GM19452 (cell line): ENCODE measurements at regions not wholly inside any gene's neighbourhood (a gene's known extent, or its start where the extent isn't known, plus 50 kb on each side); places are given as distances from the start of the nearest gene placed in this dataset.
"Not testable (repeated sequence)": the region's sequence is repeated elsewhere in the genome, so short reads cannot be mapped to it uniquely, and the experiment has no call there.

Experiments
- ATAC-seq: cut with Tn5 transposase; IDR thresholded peaks from one replicate; pipeline ENCODE4 v1.9.1; 2021; ENCODE audit not compliant: unreplicated experiment

DNA sequence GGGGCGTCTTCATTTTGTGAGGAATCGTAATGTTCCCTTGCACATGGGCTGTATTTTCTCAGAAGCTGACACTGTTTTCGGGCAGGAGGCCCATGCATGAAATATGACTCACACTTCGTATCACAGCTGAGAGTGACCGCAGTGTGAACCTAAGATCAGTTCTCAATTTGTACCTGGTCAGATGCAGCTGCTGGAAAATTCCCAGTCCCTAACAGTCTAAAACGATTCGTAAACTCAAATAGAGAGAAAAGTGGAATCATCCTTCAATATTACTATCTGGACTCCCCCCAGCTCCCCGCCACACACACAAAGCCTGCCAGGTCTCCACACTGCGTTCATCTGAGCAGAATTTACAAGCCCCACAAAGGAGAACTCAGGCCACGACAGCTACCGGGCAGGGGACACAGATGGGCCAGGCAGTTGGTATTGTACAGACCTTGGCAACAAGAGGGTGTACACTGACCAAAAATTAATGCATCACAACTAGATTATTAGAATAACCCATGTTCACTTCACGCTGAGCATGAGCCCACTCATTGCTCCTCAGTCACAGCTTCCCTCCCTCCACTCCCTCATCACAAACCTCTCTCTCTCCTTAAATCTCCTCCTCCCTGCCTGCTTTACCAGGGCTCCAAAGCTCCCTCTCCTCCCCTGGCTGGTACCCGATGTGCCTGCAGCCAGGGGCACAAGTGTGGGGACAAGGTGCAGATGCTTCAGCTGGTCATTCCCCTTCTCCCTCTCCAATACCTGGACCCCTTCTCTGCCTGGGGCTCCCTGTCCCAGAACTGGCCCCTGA is 488.4 kb downstream of the PREX1 start:
- ATAC-seq: no peak

DNA sequence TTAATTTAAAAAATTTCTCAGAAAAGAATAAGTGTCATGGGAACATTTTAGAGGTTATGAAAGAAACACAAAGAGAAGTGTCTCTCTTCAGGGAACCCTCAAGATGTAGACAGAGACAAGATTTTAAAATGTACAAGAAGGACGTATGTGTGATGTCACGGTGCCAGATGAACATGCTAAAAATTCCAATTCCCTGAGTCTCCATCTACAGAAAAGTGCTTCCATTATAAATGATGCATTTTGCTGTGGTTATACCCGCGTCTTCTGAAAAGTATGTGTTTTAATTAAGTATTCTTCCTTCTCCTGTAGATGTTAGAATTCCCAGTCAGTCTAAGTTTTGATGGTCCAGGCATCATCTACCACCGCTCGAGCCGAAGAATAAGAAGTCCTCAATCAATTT is 489.1 kb downstream of the PREX1 start:
- no peak for ATAC-seq

DNA sequence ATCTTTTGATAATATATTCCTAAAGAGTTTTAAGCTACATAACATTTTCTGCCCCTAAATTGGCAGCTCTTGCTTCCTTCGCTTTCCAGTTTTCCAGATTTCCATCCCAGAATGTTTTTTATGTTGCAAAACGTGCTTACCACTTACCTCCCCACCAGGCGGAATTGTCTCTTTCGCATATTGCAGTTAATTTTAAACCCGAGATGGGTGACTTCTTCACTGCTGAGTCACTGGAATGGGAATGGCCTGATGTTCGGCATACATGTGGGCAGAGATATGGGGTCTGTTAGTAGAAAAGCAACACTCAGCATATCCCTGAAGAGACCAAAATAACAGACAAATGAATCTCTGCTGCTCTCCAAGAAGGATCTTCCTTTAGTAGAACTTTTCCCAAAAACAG is 491.2 kb downstream of the PREX1 start:
- ATAC-seq: no peak

DNA sequence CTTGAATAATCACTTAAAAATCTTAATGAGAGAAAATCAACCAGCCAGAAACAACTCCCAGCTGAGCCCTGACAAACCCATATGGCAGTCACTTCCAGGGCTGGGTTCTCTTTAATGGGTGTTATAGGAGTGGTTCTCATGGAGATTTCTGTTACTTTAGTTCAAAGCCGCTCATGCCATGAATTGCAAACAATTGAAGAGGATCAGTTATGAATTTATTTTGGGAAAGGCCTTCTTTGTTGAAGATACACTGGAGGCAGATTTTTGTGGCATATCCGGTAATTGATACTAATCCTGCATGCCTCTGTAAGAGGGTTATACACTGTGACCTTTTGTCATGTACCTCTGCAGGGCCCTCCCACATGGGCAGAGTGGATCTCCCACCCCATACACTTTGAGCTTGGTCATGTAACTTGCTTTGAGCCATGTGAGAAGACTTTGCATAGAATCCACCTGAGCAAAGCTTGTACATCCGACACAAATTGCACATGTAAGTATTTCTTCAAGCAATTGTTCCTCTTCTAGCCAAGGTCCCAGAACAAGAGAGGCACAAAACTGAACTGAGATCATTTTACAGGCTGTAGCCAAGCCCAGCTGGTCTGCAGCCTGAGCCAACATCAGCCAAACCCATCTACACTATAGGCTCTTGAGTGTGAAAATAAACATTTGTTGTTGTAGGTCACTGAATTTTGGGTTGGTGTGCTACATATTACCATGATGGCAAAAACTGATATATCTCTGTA is 492.3 kb downstream of the PREX1 start:
- no peak for ATAC-seq

DNA sequence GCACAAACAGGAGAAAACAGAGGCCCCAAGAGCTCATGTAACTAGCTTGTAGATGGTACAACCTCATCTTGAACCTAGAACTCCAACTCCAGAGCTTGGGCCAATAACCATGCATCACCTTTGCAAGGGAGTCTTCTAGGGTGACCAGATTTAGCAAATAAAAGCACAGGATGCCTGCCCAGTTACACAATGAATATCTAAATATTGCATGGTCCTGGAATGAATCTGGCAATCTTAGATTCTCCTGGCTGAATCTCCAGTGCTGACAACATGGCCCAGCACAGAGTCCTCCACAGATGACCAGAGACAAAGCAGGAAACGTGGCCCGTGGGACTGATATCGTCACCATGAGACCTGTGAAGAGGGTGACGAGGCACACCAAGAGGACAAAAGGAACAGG is 494.1 kb downstream of the PREX1 start:
- no peak for ATAC-seq

DNA sequence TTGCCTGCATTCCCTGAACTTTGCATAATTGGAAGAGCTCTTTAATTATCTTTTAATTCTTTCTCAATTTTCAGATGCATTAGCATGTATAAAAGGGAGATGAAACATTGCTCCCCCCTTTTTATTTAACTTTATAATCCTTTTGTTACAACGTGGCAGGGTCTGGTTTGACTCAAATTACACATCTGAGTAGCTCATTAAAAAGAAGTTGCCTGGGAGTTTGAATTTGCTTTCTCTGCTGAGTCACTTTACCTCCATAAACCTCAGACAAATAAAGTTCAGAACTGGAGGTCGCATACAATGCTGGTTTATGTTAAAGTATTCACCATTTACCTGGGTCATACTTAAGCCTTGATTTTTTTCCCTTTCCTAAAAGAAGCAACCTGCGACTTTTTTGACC is 495.2 kb downstream of the PREX1 start:
- ATAC-seq: no peak

DNA sequence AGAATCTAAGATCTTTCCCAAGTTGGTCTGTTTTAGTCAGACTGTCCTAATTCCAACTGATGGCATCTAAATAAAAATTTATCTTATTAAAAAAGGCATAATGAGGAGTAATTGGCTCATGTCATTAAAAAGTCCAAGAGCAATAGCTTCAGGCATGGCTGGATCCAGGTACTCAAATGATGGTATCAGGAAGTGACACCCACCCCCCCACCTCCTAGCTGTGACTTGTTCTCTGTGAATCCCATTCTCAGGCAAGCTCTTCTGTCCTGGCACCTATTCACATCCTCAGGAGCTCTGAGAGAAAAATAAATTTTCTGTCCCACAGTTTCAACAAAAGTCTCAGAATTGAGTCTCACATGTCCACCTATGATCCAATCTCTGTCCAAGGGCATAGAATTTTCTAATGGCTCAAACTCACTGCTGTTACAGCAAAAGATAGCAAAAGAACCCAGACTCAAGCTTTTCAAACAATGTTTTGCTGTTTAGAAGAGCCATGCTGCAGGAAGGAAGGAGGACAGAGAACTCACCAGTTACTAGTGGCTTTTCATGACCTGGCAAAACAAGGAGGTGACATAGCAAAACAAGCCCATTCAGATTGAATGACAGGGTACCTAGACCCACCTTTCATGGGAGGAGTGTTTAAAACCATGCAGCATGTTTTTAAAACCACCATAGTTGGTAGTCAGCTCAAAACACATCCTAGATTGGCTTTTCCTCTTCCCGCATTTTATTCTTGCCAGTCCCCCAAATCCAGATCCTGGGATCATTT is 496.1 kb downstream of the PREX1 start:
- ATAC-seq: no peak

DNA sequence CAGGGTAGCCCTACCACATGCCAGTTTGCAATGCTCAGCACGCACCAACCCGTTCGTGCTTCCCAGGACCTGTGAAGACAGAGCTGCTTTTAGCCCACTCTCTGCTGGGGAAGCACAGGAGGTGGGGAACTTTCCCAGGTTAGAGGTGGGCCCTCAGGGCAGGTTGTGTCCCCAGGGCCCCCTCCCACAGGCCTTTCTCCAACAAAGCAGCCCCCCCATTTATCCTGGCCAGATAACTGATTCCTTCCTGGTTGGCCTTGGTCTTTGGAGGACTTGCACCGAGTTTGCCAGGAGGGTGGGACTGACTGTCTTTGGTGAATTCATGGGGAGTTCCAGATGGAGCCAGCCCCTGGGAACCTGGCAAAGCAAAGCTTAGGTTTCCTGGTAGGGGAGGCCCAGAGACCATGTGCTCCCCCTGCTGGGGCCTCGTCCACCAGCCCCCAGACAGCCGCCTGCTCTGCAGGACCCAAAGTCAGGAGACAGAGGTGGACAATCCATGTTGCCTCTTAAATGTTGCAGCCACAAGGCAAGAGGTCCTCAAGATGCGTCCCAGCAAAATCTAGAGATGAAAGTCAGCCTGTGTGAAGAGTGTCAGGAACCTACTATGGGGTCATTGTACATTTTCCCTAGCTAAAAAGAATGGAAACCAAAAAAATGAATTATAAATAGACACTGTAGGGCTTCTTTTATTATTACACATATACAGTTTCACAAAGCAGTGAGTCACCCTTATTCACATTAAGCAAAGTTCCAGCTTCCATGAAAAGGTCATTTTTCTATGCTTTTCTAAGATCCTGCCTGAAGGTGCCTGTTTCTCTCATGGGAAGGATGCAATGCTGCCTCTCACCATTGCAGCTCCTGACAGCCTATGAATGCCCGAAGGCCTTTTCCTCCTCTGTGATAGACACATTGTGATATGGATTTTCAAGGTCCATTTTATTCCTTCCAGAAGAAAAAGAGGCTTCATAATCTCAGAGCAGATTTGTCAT is 497.8 kb downstream of the PREX1 start:
- ATAC-seq: no peak

DNA sequence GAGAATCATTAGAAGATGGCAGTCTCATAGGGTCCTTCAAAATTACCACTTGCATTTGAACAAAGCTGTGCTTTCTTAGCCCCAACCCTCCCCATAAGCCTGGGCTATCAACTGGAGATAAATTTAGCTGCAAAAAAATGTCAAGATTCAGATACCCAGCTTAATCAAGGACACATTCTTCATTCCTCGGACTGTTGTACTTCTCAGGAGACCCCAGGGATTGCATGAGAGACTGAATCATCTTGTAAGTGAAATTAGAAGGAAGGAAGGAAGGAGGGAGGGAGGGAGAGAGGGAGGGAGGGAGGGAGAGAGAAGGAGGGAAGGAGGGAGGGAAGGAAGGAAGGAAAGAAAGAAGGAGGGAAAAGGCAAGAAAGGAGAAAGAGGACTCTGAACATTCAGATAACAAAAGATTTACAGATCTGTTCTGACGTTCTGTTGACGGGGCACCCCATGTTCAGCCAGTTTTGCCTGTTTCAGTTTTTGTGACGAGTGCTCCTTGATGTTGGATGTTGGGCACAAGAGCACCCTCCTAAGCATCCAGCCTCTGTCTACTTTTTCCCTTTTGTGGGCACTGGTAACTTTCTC is 498.7 kb downstream of the PREX1 start:
- no peak for ATAC-seq

DNA sequence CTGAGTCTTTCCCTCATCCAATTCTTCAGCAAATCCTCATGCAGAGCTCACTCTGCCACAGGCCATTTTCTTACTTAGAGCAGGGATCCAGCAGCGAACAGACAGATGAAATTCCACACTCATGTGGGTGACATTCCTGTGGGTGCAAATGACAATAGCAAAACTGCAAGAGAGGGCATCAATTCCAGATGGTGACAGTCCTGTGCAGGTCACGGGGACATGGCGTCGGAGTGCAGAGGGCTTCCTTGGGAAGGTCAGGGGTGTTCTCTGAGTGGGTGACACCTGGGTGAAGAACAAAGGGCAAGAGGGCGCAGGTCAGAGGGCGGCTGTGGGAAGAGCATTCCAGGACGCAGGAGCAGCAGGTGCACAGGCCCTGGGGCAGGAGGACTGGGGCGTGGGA is 500.0 kb downstream of the PREX1 start:
- ATAC-seq: not testable (repeated sequence)

DNA sequence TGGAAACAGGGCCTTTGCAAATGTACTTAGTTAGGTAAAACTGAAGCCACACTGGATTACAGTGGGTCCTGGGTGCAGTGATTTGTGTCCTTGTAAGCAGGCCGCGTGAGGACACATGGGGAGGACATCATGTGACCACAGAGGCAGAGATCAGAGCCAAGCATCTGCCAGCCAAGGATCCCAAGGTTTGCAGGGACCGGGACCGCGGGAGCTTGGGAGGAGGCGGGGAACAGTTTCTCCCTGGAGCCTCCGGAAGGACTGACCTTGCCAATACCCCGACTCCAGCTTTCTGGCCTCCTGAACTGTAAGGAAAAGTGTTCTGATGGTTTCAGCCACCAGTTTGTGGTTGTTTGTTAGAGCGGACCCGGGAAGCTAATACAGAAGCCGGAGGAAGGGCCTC is 500.9 kb downstream of the PREX1 start:
- ATAC-seq: no peak

DNA sequence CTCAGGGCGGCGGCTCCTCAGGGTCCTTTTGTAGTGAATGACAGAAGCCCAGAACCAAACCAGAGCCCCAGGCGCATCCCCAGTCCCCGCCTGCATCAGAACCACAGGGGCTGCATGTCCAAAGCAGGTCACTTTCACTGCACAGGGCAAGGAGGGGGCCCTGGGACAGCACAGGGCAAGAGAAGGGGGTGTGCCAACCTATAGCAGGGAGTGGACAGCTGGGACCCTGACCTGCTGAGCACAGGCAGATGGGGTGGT is 501.4 kb downstream of the PREX1 start:
- no peak for ATAC-seq

DNA sequence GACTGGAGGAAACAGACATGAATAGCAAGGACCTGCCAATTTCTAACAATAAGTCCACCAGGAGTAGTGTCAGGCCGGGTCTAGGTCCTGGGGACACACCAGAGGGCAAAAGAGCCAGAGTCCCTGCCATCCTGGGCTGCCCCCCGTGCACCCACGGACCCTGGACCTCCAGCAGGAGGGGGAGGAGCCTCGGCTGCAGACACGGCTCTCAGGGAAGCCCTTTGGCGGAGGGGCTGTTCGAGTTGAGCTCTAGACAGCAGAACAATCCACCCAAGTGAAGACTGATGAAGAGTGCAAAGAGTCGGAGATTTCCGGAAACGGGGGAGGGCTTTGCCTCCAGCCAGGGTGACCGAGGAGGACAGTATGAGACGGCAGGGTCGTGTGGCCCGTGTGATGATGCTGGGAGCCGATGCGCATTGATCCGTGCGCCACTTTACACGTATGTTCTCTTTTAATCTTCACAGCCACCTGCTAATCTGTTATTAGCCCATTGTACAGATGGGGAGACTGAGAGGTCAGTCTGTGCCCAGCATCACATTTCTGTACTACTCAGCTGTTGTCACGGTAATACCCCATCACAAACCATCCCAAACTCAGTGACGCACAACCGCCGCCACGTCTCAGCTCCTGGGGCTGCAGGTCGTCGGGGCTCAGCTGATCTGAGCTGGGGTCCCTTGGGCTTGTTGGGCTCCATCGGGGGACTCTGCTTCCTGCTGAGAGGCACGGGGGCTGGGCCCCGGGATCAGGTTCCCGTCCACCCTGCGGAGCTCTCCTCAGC is 502.0 kb downstream of the PREX1 start:
- ATAC-seq: no peak

DNA sequence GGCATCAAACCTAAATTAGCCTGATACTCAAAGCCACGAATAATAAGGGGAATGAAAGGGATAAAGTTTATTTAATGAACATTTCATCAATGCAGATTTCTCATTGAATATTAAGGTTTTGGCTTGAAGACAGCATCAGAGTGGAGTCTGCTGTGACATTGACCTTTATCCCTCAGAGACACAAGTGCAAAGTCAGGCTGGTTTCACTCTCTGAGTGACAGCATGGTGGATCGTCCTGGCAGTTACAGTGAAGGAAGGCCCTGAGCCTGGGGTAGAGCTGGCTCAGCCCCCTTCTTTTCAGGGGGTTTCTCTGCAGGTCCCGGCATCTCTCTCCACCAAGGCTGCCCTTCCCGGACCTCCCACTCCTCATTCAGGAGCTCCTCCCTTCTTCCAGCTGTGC is 503.1 kb downstream of the PREX1 start:
- no peak for ATAC-seq

DNA sequence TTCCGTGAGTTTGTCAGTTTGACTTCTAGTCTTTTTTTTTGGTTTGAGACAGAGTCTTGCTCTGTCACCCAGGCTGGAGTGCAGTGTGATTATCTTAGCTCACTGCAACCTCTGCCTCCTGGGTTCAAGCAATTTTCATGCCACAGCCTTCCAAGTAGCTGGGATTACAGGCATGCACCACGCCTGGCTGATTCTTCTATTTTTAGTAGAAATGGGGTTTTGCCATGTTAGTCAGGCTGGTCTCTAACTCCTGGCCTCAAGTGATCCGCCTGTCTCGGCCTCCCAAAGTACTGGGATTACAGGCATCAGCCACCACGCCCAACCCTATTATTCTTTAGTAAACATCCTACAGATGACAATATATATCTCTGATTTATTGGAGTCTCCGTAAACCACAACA is 506.5 kb downstream of the PREX1 start:
- ATAC-seq: no peak

DNA sequence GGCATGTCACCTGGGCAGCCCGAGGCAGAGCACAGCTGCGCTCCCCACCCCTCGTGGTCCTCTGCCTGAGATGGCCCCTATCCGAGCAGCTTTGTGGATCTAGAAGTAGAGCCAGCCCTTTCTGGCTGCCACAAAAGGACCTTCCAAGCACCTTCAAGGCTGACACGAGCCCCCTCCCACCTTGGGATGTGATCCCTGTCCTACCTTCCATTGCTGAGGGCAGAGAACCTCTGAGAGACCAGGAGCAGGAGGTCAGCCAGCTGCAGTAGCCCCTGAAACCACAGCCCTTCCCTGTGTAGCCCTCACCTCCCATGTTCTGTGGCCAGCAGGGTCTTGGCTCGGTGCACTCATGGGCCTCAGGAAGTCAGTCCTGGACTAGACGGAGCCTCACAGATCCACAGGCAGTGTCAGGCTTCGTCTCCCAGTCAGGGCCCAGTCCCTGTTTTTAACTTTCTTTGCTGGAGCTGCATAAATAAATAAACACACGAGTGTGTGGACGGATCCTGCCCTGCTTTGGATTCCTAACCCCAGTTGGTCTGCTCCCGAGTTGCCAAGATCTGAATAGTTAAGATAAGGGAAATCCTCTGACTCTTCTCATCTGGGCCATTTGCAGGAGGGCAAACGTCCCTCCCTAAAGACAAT is 507.7 kb downstream of the PREX1 start:
- no peak for ATAC-seq

DNA sequence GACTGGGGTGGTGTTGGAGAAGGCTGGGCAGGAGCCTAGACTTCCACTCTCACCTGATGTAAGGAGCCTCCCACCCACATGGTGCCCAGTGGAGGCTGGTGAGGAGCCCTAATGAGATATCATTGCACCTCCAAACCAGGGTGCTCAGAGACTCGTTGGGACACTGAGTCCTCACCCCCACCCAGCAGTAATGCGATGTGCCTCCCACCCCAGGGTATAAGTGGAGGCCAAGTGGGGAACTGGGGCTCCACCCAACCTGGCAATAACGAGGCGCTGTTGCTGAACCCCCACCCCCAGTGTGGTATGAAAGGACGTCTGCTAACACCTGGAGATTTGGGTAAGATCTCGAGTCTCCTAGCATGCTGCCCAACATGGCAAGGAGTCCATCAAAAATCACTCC is 510.2 kb downstream of the PREX1 start:
- ATAC-seq: no peak

DNA sequence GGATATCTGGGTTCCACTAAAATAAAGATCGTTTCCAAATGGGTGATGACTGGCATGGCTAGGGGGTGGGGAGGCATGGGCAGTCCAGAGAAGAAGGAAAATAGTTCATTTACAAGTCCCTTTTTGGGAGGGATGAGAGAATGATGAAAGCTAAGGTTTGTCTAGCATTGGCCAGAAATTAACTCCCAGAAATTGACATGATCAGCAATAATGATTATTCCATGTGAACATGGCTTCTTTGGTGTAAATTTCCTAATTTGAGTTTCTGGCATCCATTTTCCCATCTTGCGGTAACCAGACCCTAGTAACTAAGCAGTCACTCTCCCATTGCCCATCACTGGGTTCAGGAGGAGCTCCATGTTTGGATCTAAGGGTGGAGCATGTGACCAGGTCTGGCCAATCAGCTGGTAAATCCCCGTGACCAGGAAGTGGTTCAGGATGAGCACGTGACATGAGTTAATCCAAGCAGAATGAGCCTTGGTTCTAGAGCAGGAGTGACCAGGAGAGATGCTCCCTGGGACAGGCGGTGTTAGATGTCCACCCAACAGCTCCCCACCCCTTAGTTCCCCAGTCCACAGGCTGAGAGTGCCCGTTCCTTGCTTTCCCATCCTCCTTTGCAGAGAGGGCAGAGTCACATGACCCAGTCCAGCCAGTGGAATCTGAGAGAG is 512.7 kb downstream of the PREX1 start:
- ATAC-seq: no peak

DNA sequence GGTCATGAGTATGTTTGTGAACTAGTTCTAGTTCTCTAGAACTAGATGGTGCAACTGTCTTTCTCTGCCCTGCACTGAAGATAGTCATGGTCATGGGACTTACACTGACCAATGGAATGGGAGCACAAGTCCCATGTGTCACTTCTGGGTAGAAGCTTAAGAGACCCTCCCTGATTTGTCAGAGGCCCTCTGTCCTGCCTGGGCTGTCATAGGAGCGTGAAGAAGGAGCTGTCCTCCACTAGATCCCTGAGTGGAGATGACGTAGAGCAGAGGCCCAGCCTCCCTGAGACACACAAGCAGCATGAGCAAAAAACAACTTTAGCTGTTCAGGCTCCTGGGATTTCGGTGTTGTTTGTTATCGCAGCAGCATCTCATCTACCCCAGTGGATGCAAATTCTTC is 514.5 kb downstream of the PREX1 start:
- ATAC-seq: no peak
